PC-3 (cell line): ENCODE measurements at regions not wholly inside any gene's neighbourhood (a gene's known extent, or its start where the extent isn't known, plus 50 kb on each side); places are given as distances from the start of the nearest gene placed in this dataset.

ENCODE experiments used
- CTCF ChIP-seq: fragments of 300-600 bp; sonication (generic); conservative IDR thresholded peaks from 2 replicates; pipeline ENCODE4 v1.5.1; 2017; ENCODE audit warnings: antibody characterized with exemption, low read depth, mild to moderate bottlenecking, low read length
- EZH2phosphoT487 ChIP-seq: fragments of 300-600 bp; sonication (generic); IDR thresholded peaks from 2 replicates; pipeline ENCODE4 v1.6.1; 2018; ENCODE audit warnings: mild to moderate bottlenecking, antibody characterized with exemption, low read length, borderline replicate concordance

- TF ChIP-seq EZH2phosphoT487 (no peak), CTCF (no peak)
Observed at GRCh38 chr6:154908723-154909122, 86.4 kb upstream of the TIAM2 start.
